ENCODE measurements at regions not wholly inside any gene's neighbourhood (a gene's known extent, or its start where the extent isn't known, plus 50 kb on each side); places are given as distances from the start of the nearest gene placed in this dataset.
"Not testable (repeated sequence)": the region's sequence is repeated elsewhere in the genome, so short reads cannot be mapped to it uniquely, and the experiment has no call there.

DNA sequence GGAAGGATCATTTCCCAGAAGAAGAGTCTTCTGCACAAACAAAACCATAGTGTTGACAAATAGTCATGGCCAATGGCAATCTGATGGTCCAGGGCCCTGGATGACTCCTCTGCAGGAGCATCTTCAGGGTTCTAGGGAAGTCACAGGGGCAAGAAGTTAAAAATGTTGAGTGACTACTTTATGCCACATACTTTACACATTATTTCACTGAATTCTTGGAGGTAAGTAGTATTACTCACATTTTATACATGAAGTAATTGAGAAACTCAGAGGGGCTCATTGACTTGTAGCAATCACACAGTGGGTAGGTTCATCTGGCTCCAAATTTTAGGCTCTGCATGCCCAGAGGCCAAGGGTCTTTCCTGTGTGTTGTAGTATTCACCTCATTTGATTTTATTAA is 430.2 kb upstream of the MCTP2 start:
- H3K4me3 ChIP-seq (ENCODE audit: low read length): no peak overlapping the region
- no peaks in the 10 kb centered on the region for H3K4me1 ChIP-seq (ENCODE audit: control insufficient read depth, insufficient read depth, low read length)
- no peaks in the 10 kb centered on the region for H3K27me3 ChIP-seq (ENCODE audit: control insufficient read depth, insufficient read depth, low read length)
- no peak overlapping the region for H3K4me2 ChIP-seq (ENCODE audit: low read length)
- no peaks in the 10 kb centered on the region for H3K9me3 ChIP-seq (replicated peaks; ENCODE audit: low read length)
- no peaks in the 10 kb centered on the region for H3K36me3 ChIP-seq (ENCODE audit: insufficient read depth, low read length)
- no peak overlapping the region for H3K9ac ChIP-seq (ENCODE audit: low read depth, low read length)

DNA sequence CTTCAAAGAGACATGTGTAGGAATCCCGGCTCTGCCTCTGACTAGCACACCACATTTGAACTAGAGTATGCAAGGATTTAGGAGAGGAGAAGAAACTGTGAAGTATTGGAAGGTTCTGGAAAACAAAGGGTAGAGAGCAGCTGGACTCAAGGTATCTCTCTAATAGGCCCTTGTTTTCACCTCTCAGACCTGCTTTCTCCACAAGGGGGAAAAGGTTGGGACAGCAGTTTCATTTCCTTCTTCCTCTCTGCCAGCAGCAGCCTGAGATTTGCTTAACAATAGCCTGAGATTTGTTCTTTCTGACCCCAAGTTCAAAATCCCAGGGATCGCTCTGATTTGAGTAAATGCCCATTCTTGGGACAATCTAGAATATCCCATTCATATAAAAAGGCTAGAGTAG is 430.6 kb upstream of the MCTP2 start:
- Histone ChIP-seq H3K9ac (ENCODE audit: low read depth, low read length) (no peak overlapping the region), H3K36me3 (ENCODE audit: insufficient read depth, low read length) (no peaks in the 10 kb centered on the region), H3K4me3 (ENCODE audit: low read length) (no peak overlapping the region), H3K4me2 (ENCODE audit: low read length) (no peak overlapping the region), H3K4me1 (ENCODE audit: control insufficient read depth, insufficient read depth, low read length) (no peaks in the 10 kb centered on the region), H3K9me3 (replicated peaks; ENCODE audit: low read length) (no peaks in the 10 kb centered on the region), H3K27me3 (ENCODE audit: control insufficient read depth, insufficient read depth, low read length) (no peaks in the 10 kb centered on the region)

DNA sequence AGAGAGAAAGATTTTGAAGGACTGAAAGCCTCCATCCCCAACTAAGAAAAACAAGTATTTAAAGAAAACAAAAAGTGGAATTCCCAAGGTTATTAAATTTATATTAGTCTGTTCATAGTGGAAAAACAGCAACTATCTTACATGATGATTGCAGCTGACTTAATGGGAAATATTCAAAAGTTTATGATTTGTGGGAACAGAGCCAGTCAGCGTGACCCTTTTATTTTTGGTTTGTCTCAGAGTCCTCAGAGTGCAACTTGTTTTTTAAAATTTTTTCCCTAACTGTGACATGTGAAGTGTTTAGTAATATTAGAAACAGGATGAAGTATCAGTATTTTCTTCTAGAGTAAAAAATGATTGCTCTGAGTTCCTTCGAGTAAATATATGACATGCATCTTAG is 441.9 kb upstream of the MCTP2 start:
- no peak overlapping the region for H3K4me3 ChIP-seq (ENCODE audit: low read length)

DNA sequence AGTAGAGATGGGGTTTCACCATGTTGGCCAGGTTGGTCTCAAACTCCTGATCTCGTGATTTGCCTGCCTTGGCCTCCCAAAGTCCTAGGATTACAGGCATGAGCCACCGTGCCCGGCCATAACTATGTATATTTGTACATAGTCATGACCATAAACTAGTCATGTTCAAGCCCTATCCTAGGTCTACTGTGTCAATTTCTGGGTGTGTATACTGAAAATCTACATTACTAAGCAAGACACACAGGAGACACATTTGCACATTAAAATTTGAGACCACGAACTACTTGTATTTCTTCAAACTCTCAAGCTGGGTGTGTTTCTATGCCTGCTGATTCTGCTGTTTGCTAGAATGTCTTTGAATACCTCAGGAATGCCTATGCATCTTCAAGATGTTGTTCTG is 451.3 kb upstream of the MCTP2 start:
- H3K4me3 ChIP-seq (ENCODE audit: low read length): no peak overlapping the region
- H3K9ac ChIP-seq (ENCODE audit: low read depth, low read length): no peak overlapping the region
- no peaks in the 10 kb centered on the region for H3K4me1 ChIP-seq (ENCODE audit: control insufficient read depth, insufficient read depth, low read length)

More for the DNA sequence above, 441.9 kb upstream of the MCTP2 start:
- Histone ChIP-seq H3K36me3 (ENCODE audit: insufficient read depth, low read length) (no peaks in the 10 kb centered on the region), H3K9ac (ENCODE audit: low read depth, low read length) (no peak overlapping the region), H3K4me2 (ENCODE audit: low read length) (no peak overlapping the region), H3K9me3 (replicated peaks; ENCODE audit: low read length) (no peaks in the 10 kb centered on the region), H3K4me1 (ENCODE audit: control insufficient read depth, insufficient read depth, low read length) (no peaks in the 10 kb centered on the region), H3K27me3 (ENCODE audit: control insufficient read depth, insufficient read depth, low read length) (no peaks in the 10 kb centered on the region)

DNA sequence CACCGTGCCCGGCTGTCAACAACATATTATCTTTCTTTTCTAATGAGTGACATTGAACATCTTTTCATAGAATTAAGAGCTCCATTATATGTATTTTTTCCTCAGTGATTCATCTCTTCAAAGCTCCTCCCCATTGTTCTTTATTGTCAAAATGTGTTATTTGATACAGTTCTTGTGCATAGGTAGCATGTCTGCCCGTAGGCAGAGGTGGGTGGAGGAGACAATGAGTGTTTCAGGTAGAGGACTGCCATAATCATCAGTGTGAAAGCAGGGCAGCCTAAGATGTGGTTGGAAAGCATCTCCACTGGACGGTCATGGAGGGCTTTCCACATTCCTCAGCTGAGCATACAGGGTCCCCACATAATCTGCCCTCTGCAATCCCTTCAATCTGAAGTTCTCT is 452.0 kb upstream of the MCTP2 start:
- H3K4me3 ChIP-seq (ENCODE audit: low read length): no peak overlapping the region
- H3K4me1 ChIP-seq (ENCODE audit: control insufficient read depth, insufficient read depth, low read length): no peaks in the 10 kb centered on the region
- no peaks in the 10 kb centered on the region for H3K27me3 ChIP-seq (ENCODE audit: control insufficient read depth, insufficient read depth, low read length)
- no peak overlapping the region for H3K9ac ChIP-seq (ENCODE audit: low read depth, low read length)
- no peaks in the 10 kb centered on the region for H3K9me3 ChIP-seq (replicated peaks; ENCODE audit: low read length)
- H3K36me3 ChIP-seq (ENCODE audit: insufficient read depth, low read length): no peaks in the 10 kb centered on the region
- no peak overlapping the region for H3K4me2 ChIP-seq (ENCODE audit: low read length)

More for the DNA sequence above, 451.3 kb upstream of the MCTP2 start:
- Histone ChIP-seq H3K36me3 (ENCODE audit: insufficient read depth, low read length) (no peaks in the 10 kb centered on the region), H3K27me3 (ENCODE audit: control insufficient read depth, insufficient read depth, low read length) (no peaks in the 10 kb centered on the region), H3K4me2 (ENCODE audit: low read length) (no peak overlapping the region), H3K9me3 (replicated peaks; ENCODE audit: low read length) (no peaks in the 10 kb centered on the region)

DNA sequence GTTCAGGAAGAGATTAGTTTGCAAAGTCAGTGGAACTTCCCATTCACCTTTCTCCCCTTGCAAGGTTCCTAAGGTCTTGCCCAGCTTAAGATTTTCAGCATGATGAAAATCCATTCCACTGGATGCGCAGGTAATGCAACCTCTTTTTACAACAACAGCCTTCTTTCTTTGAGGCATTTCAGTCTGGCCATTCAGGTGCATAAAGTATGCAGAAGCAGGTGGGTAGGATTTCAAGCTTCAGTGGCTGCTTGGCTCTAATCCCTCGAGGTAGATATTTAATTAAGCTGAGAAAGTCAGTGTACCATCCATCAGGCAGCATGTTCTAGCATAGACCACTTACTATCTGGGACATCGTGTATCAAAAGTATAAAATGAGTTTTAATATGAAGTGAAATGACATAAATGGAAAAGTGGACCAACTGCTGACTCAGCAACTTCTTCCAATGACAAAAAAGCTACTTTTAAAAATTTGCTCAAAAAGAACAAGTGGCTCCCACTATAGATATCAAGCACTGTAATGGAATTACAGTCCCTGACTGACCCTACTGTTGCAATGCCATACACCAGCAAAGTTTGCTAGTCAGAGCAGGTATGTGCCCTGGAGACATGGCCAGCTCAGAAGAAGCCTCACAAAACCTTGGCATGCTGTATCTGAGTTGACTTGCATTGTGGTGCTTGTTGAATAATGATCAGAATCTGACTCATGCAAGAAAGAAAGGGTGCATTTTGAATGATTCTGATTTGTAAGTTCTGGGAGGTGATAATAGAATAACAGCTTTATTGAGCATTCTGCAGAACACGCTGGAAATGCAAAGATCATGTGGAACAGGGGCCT is 459.9 kb upstream of the MCTP2 start:
- Histone ChIP-seq H3K4me3 (ENCODE audit: low read length) (no peak overlapping the region), H3K27me3 (ENCODE audit: control insufficient read depth, insufficient read depth, low read length) (no peaks in the 10 kb centered on the region), H3K4me2 (ENCODE audit: low read length) (no peak overlapping the region), H3K36me3 (ENCODE audit: insufficient read depth, low read length) (no peaks in the 10 kb centered on the region), H3K4me1 (ENCODE audit: control insufficient read depth, insufficient read depth, low read length) (no peaks in the 10 kb centered on the region), H3K9me3 (replicated peaks; ENCODE audit: low read length) (peaks cover 4% of the 10 kb centered on the region), H3K9ac (ENCODE audit: low read depth, low read length) (no peak overlapping the region)

DNA sequence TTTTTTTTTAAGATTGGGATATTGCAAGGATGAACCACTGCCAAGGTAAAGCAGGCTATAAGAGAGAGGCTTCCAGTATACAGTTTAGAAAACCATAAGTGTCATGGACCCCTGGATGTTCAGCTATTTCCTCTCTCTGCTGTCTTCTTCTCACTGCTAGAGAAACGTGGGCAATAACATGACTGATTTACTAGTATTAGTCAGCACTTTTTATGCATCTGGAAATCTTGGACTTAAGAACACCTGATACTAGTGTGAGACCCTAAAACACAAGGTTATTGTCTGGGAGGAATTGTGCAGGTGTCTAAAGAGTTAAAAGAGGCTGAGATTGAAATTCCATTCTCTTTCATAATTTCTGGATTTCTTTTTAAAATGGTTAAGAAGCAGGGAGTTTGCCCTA is 460.6 kb upstream of the MCTP2 start:
- Histone ChIP-seq H3K4me2 (ENCODE audit: low read length) (no peak overlapping the region), H3K27me3 (ENCODE audit: control insufficient read depth, insufficient read depth, low read length) (no peaks in the 10 kb centered on the region), H3K9me3 (replicated peaks; ENCODE audit: low read length) (peaks cover 4% of the 10 kb centered on the region), H3K9ac (ENCODE audit: low read depth, low read length) (no peak overlapping the region), H3K36me3 (ENCODE audit: insufficient read depth, low read length) (no peaks in the 10 kb centered on the region), H3K4me3 (ENCODE audit: low read length) (no peak overlapping the region), H3K4me1 (ENCODE audit: control insufficient read depth, insufficient read depth, low read length) (no peaks in the 10 kb centered on the region)

DNA sequence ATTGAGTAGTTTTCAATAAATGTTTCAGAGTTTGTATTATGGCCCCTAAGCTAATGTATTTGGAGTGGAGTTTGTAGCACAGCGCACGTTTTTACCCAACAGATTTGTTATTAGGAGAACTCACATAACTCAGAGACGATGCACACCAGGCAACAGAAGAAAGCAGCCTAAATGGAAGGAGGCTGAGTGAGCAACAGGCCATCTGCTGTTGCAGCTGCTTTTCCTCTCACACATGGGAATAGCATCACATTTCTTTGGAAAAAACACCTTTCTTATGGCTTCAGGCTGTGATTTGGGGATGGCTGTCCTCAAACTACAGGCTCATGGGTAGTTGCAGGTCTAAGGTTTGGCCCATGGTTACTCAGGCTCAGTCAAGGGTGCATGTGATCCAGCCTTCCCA is 469.3 kb upstream of the MCTP2 start:
- Histone ChIP-seq H3K4me1 (ENCODE audit: control insufficient read depth, insufficient read depth, low read length) (no peaks in the 10 kb centered on the region), H3K9me3 (replicated peaks; ENCODE audit: low read length) (no peaks in the 10 kb centered on the region), H3K9ac (ENCODE audit: low read depth, low read length) (no peak overlapping the region), H3K27me3 (ENCODE audit: control insufficient read depth, insufficient read depth, low read length) (no peaks in the 10 kb centered on the region), H3K4me2 (ENCODE audit: low read length) (no peak overlapping the region), H3K4me3 (ENCODE audit: low read length) (no peak overlapping the region), H3K36me3 (ENCODE audit: insufficient read depth, low read length) (no peaks in the 10 kb centered on the region)

DNA sequence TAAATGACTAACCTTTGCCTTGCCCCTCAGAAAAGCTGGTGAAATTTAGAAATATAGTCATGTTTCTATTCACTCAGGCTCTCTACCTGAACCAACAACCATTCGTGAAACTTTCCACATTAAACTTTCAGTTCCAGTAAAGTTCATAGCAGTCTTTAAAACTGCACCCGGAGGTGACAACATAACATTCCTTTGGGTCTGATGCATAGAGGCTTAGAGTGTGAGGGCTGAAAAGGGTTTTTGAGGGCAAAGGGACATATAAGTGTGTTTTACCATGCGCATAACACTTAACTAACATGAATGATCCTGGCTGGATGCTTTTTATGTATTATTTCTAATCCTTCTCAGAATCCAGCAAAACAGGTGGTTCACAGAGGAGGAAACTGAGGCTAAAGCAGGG is 471.7 kb upstream of the MCTP2 start:
- Histone ChIP-seq H3K4me1 (ENCODE audit: control insufficient read depth, insufficient read depth, low read length) (no peaks in the 10 kb centered on the region), H3K9me3 (replicated peaks; ENCODE audit: low read length) (no peaks in the 10 kb centered on the region), H3K36me3 (ENCODE audit: insufficient read depth, low read length) (no peaks in the 10 kb centered on the region), H3K4me3 (ENCODE audit: low read length) (no peak overlapping the region), H3K4me2 (ENCODE audit: low read length) (no peak overlapping the region), H3K27me3 (ENCODE audit: control insufficient read depth, insufficient read depth, low read length) (no peaks in the 10 kb centered on the region), H3K9ac (ENCODE audit: low read depth, low read length) (no peak overlapping the region)

DNA sequence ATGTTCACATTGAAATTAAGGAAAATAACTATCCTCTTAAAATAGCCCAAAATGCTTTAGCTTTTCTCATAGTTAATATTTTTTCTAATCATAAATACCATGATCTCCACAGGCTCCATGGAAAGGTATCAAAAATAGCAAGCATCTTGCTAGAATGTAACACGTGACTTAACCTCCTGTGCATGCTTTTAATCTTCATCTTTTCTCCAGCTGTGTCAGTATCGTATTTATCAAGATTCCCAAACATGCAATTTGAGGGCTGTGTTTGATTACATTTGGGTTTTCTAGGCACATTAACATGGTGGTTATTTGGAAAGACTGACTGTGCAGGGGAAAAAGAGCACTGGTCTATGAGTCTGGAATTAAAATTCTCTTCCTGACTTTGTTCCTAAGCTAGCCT is 472.5 kb upstream of the MCTP2 start:
- H3K36me3 ChIP-seq (ENCODE audit: insufficient read depth, low read length): no peaks in the 10 kb centered on the region
- H3K27me3 ChIP-seq (ENCODE audit: control insufficient read depth, insufficient read depth, low read length): no peaks in the 10 kb centered on the region
- no peaks in the 10 kb centered on the region for H3K9me3 ChIP-seq (replicated peaks; ENCODE audit: low read length)
- H3K4me3 ChIP-seq (ENCODE audit: low read length): no peak overlapping the region
- H3K9ac ChIP-seq (ENCODE audit: low read depth, low read length): no peak overlapping the region
- no peak overlapping the region for H3K4me2 ChIP-seq (ENCODE audit: low read length)
- H3K4me1 ChIP-seq (ENCODE audit: control insufficient read depth, insufficient read depth, low read length): no peaks in the 10 kb centered on the region

DNA sequence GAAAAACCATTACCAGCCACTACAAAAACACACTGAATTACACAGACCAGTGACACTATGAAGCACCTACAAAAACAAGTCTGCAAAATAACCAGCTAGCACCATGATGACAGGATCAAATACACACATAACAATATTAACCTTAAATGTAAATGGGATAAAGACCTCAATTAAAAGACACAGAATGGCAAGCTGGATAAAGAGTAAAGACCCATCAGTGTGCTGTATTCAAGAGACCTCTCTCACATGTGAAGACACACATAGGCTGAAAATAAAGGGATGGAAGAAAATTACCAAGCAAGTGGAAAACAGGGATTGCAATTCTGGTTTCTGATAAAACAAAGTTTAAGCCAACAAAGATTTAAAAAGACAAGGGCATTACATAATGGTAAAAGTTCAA is 482.7 kb upstream of the MCTP2 start:
- Histone ChIP-seq H3K4me3 (ENCODE audit: low read length) (no peak overlapping the region), H3K9me3 (replicated peaks; ENCODE audit: low read length) (peaks cover 4% of the 10 kb centered on the region), H3K36me3 (ENCODE audit: insufficient read depth, low read length) (no peaks in the 10 kb centered on the region), H3K27me3 (ENCODE audit: control insufficient read depth, insufficient read depth, low read length) (no peaks in the 10 kb centered on the region), H3K4me2 (ENCODE audit: low read length) (no peak overlapping the region), H3K9ac (ENCODE audit: low read depth, low read length) (no peak overlapping the region), H3K4me1 (ENCODE audit: control insufficient read depth, insufficient read depth, low read length) (no peaks in the 10 kb centered on the region)

DNA sequence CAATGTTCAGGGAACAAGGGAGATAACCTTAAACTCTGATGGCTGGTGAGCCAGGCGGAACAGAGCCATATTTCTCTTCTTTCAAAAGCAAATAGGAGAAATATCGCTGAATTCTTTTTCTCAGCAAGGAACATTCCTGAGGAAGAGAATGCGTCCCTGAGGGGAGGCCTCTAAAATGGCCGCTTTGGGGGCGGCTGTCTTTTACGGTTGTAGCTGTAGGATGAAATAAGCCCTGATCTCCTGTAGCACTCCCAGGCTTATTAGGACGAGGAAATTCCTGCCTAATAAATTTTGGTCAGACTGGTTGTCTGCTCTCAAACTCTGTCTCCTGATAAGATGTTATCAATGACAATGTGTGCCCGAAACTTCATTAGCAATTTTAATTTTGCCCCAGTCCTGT is 496.4 kb upstream of the MCTP2 start:
- H3K4me3 ChIP-seq (ENCODE audit: low read length); H3K27me3 ChIP-seq (ENCODE audit: control insufficient read depth, insufficient read depth, low read length); H3K9ac ChIP-seq (ENCODE audit: low read depth, low read length); H3K9me3 ChIP-seq (replicated peaks; ENCODE audit: low read length); H3K36me3 ChIP-seq (ENCODE audit: insufficient read depth, low read length); H3K4me1 ChIP-seq (ENCODE audit: control insufficient read depth, insufficient read depth, low read length); H3K4me2 ChIP-seq (ENCODE audit: low read length): not testable (repeated sequence)
